ENCODE measurements at regions not wholly inside any gene's neighbourhood (a gene's known extent, or its start where the extent isn't known, plus 50 kb on each side); places are given as distances from the start of the nearest gene placed in this dataset.

DNA sequence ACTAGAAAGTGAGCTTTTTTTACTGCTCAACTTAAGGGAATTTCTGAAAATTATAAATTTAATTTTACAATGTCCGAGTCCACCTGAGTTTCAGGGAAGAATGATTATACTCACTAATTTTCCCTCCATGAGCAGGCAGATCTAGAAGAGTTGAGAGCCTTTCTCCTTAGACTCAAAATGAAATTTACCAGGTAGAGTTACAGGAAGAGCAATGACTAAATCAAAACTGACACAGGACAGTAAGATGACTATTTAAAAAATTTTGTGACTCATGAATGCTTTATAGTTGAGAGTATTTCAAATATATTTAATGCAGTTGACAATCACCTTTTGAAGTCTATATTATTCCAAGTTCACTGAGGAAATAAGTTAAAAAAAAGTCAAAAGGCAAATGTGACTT, 198.1 kb upstream of the NRSN1 start:
- no peak for DNase-seq (ENCODE audit: low spot score)
- H3K27ac ChIP-seq: no peak overlapping the region
- ChIA-PET CTCF (no interaction called here), POLR2A (ENCODE audit: low non-redundant PET) (no interaction called here)
- TF ChIP-seq, protein P1, sequence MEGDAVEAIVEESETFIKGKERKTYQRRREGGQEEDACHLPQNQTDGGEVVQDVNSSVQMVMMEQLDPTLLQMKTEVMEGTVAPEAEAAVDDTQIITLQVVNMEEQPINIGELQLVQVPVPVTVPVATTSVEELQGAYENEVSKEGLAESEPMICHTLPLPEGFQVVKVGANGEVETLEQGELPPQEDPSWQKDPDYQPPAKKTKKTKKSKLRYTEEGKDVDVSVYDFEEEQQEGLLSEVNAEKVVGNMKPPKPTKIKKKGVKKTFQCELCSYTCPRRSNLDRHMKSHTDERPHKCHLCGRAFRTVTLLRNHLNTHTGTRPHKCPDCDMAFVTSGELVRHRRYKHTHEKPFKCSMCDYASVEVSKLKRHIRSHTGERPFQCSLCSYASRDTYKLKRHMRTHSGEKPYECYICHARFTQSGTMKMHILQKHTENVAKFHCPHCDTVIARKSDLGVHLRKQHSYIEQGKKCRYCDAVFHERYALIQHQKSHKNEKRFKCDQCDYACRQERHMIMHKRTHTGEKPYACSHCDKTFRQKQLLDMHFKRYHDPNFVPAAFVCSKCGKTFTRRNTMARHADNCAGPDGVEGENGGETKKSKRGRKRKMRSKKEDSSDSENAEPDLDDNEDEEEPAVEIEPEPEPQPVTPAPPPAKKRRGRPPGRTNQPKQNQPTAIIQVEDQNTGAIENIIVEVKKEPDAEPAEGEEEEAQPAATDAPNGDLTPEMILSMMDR (conservative IDR thresholded peaks at IDR 0.05; ENCODE audit: low read depth): no peak

DNA sequence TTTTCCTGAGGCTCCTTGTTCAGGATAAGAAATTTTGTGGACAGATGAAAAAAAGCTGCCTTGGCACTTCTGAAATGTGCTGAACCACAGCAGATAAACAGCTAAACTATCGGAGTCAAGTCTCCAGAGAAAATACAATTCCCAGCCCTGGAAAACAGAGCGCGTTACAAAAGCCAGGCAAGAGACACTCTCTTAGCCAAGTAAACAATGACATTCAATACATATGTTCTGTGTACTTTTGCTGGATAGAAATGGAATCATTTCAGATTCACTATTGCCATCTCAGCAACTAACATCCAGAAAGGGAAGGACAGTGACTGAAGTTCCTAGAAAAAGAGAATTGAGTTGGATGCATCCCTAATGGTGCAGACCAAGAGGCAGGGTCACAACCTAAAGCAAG, 196.8 kb upstream of the NRSN1 start:
- DNase-seq (ENCODE audit: low spot score): no peak
- ChIA-PET POLR2A (ENCODE audit: low non-redundant PET) (no interaction called here), CTCF (no interaction called here)
- H3K27ac ChIP-seq: no peak overlapping the region
- TF ChIP-seq, protein P1 (conservative IDR thresholded peaks at IDR 0.05; ENCODE audit: low read depth): no peak

DNA sequence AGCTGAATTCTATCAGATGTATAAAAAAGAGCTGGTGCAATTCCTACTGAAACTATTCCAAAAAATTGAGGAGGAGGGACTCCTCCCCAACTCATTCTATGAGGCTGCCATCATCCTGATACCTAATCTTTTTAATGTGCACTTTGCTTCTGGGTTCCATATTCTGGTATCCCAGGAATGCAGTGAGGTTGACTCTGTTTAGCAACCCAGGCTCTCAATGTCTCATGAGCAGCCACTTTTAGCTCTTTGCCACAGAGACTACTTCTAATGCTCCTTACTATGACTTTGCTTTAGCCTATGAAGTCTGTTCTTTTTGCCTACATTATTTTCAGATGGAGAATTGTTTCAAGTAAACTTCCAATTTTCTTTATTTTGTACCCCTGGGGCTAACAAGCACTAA, 185.5 kb upstream of the NRSN1 start:
- POLR2A ChIA-PET (ENCODE audit: low non-redundant PET): no interaction called here

DNA sequence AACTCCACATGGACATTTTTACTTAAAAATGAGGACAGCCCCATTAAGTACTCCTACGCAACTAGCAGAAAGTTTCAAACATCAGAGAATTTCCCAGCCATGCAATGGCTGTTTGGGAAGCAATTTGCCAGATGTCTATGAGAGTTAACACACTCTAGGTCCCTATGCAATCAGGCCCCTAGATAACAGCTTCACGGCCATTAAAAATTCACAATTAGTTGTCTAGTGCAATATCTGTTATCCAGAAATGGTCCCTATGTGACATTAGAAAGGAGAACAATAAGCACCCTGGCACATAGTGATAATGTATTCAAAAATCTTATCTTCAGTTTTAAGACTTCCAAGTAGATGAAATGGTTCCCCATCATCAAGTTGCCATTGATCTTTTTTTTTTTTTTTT, 174.3 kb upstream of the NRSN1 start:
- ChIA-PET POLR2A (ENCODE audit: low non-redundant PET) (no interaction called here), CTCF (no interaction called here)
- no peak overlapping the region for H3K27ac ChIP-seq
- DNase-seq (ENCODE audit: low spot score): no peak
- TF ChIP-seq, protein P1 (conservative IDR thresholded peaks at IDR 0.05; ENCODE audit: low read depth): no peak

More for the DNA sequence above, 185.5 kb upstream of the NRSN1 start:
- TF ChIP-seq, protein P1 (conservative IDR thresholded peaks at IDR 0.05; ENCODE audit: low read depth): no peak
- no peak for DNase-seq (ENCODE audit: low spot score)
- CTCF ChIA-PET: no interaction called here
- no peak overlapping the region for H3K27ac ChIP-seq

DNA sequence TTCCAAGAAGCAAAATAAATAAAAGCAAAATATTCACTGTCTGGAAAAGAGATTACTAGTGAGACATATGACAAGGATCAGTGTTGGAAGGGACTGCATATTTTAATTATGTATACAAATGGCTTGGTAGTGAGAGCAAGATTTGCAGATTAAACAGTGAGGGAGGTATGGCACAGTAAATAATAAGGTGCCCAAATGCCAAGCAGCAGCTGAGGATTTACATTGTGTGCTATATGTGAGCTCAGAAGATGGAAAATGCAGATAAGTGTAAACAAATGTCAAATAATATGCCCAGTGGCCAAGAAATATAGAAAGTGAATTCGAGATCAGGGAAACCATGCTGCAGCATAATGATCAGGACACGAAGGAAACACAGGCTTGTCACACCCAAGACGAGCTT, 173.8 kb upstream of the NRSN1 start:
- POLR2A ChIA-PET (ENCODE audit: low non-redundant PET): no interaction called here

DNA sequence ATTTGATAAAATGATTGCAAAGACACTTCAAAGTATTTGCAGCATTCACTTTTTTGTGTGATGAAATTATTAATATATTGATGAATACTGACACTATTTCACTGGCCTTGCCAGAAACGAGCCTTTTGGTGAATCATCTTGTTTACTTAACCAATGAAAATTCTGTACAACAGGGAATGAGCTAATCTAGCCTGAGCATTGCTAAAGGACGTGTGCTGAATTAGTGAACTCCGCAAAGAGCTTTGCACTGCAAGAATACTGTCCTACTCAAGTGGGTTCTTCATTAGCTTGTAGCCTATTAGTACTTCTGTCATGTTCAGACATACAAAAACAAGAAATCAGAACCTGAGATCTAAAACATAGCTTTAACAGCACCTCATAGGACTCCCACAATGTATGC, 172.0 kb upstream of the NRSN1 start:
- H3K27ac ChIP-seq: no peak overlapping the region
- CTCF ChIA-PET: no interaction called here

More for the DNA sequence above, 173.8 kb upstream of the NRSN1 start:
- H3K27ac ChIP-seq: no peak overlapping the region
- TF ChIP-seq, protein P1 (conservative IDR thresholded peaks at IDR 0.05; ENCODE audit: low read depth): no peak
- DNase-seq (ENCODE audit: low spot score): no peak
- CTCF ChIA-PET: no interaction called here

More for the DNA sequence above, 172.0 kb upstream of the NRSN1 start:
- TF ChIP-seq, protein P1 (conservative IDR thresholded peaks at IDR 0.05; ENCODE audit: low read depth): no peak
- POLR2A ChIA-PET (ENCODE audit: low non-redundant PET): no interaction called here
- DNase-seq (ENCODE audit: low spot score): no peak
